ENCODE measurements at regions not wholly inside any gene's neighbourhood (a gene's known extent, or its start where the extent isn't known, plus 50 kb on each side); places are given as distances from the start of the nearest gene placed in this dataset.

DNA sequence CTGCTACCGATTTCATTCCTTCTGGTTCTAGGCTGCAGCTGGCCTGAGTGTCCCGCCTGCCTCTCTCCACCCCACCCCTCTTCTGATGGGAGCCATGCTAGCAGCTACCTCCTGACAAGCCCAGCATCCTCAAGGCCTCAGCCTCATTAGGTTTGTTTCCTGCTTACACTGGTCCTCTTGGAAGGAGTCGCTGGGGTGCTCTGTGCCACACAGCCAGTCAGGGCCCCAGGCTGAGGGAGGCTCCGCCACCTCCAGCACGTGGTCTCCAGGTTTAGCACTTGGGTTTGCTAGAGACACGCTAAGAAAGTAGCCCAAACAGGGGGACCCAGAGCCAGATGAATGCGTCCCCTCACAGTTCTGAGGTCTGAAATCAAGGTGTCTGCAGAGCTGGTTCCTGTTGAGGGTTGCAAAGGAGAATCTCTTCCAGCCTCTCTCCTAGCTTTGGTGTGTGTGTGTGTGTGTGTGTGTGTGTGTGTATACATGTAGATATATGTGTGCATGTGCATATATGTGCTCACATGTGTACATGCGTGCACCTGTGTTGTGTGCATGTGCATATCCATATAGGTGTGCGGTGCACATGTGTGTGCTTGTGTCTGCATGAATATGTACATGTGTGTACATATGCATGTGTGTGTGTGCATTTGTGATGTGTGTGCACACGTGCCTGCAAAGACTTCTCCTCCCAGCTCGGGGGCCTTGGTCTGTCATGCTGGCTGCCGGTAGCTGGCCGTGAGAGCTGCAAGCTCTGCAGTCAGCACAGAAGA, 301.1 kb upstream of the AJAP1 start:
- H3K27me3 Mint-ChIP-seq (ENCODE audit: unreplicated experiment) = no peaks in the 10 kb centered on the region
- no peak overlapping the region for H3K27ac Mint-ChIP-seq (ENCODE audit: unreplicated experiment)
- no TSS peak for BruUV-seq (replicated peaks)
- peaks cover 6% of the 10 kb centered on the region for H3K9me3 Mint-ChIP-seq (ENCODE audit: low read depth, unreplicated experiment)
- CTCF ChIA-PET = no interaction called here
- TF ChIP-seq, protein P1, sequence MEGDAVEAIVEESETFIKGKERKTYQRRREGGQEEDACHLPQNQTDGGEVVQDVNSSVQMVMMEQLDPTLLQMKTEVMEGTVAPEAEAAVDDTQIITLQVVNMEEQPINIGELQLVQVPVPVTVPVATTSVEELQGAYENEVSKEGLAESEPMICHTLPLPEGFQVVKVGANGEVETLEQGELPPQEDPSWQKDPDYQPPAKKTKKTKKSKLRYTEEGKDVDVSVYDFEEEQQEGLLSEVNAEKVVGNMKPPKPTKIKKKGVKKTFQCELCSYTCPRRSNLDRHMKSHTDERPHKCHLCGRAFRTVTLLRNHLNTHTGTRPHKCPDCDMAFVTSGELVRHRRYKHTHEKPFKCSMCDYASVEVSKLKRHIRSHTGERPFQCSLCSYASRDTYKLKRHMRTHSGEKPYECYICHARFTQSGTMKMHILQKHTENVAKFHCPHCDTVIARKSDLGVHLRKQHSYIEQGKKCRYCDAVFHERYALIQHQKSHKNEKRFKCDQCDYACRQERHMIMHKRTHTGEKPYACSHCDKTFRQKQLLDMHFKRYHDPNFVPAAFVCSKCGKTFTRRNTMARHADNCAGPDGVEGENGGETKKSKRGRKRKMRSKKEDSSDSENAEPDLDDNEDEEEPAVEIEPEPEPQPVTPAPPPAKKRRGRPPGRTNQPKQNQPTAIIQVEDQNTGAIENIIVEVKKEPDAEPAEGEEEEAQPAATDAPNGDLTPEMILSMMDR (IDR thresholded peaks at IDR 0.05; ENCODE audit: unreplicated experiment) = no peak
- no peaks in the 10 kb centered on the region for H3K4me1 Mint-ChIP-seq (ENCODE audit: low read depth, unreplicated experiment)
- no peak for DNase-seq
- H3K36me3 Mint-ChIP-seq (ENCODE audit: insufficient read depth, unreplicated experiment) = no peaks in the 10 kb centered on the region
- intact Hi-C loops (cut with micrococcal nuclease; ENCODE audit: unreplicated experiment) = no loop called here
- no peak overlapping the region for H3K4me3 Mint-ChIP-seq (ENCODE audit: low read depth, unreplicated experiment)

- peaks cover 6% of the 10 kb centered on the region for H3K9me3 Mint-ChIP-seq (ENCODE audit: low read depth, unreplicated experiment)
- TF ChIP-seq, protein P1 (IDR thresholded peaks at IDR 0.05; ENCODE audit: unreplicated experiment) = no peak
- intact Hi-C loops (cut with micrococcal nuclease; ENCODE audit: unreplicated experiment) = no loop called here
- no peak overlapping the region for H3K27ac Mint-ChIP-seq (ENCODE audit: unreplicated experiment)
- BruUV-seq (replicated peaks) = no TSS peak
- H3K36me3 Mint-ChIP-seq (ENCODE audit: insufficient read depth, unreplicated experiment) = no peaks in the 10 kb centered on the region
- H3K4me1 Mint-ChIP-seq (ENCODE audit: low read depth, unreplicated experiment) = no peaks in the 10 kb centered on the region
- no peak for DNase-seq
- H3K4me3 Mint-ChIP-seq (ENCODE audit: low read depth, unreplicated experiment) = no peak overlapping the region
- no peaks in the 10 kb centered on the region for H3K27me3 Mint-ChIP-seq (ENCODE audit: unreplicated experiment)
- CTCF ChIA-PET = no interaction called here
Measured at GRCh38 chr1:4355839-4356238, 298.6 kb upstream of the AJAP1 start.

DNA sequence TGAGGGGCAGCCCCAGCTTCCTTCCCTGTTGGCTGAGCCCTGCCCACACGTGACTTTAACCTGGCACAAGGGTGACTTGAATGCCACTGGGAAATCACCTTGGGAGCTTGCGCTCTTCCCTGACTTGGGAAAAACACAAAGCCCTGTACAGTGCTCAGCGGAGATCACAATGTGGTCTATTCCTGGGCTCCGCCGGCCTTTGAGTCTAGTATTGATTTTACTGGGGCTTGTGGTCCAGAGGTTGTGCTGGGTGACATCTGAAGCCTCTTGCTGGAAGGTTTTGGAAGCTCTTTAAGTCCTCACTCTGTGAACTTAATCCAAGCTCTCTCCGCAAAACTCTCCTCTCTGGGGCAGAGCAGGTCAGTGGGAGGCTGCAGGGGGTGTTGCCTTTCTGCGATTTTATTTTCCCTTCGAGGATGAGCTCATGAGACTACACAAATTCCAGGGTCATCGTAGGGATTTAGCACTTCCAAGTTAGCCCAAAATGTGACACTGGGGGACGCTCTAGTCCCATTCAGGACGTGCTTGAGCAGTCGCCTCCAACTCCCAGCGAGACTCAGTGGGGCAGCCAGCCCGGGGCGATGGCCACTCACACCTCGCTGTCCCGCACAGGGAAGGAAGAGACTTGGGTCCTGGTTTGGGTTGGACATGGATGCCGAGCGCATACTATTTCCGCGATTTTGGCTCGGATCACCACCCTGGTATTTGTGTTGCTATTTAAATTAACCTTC, 291.9 kb upstream of the AJAP1 start:
- Mint-ChIP-seq H3K4me3 (ENCODE audit: low read depth, unreplicated experiment) (no peak overlapping the region), H3K27me3 (ENCODE audit: unreplicated experiment) (no peaks in the 10 kb centered on the region), H3K9me3 (ENCODE audit: low read depth, unreplicated experiment) (peaks cover 12% of the 10 kb centered on the region), H3K27ac (ENCODE audit: unreplicated experiment) (no peak overlapping the region), H3K4me1 (ENCODE audit: low read depth, unreplicated experiment) (no peaks in the 10 kb centered on the region), H3K36me3 (ENCODE audit: insufficient read depth, unreplicated experiment) (no peaks in the 10 kb centered on the region)
- TF ChIP-seq, protein P1 (IDR thresholded peaks at IDR 0.05; ENCODE audit: unreplicated experiment) = no peak
- no peak for DNase-seq
- CTCF ChIA-PET = no interaction called here
- BruUV-seq (replicated peaks) = no TSS peak
- intact Hi-C loops (cut with micrococcal nuclease; ENCODE audit: unreplicated experiment) = no loop called here

GRCh38 chr1:4366091-4366490, 288.3 kb upstream of the AJAP1 start:
- intact Hi-C loops (cut with micrococcal nuclease; ENCODE audit: unreplicated experiment) = no loop called here
- no TSS peak for BruUV-seq (replicated peaks)
- Mint-ChIP-seq H3K36me3 (ENCODE audit: insufficient read depth, unreplicated experiment) (no peaks in the 10 kb centered on the region), H3K9me3 (ENCODE audit: low read depth, unreplicated experiment) (peaks cover 6% of the 10 kb centered on the region), H3K4me3 (ENCODE audit: low read depth, unreplicated experiment) (no peak overlapping the region), H3K4me1 (ENCODE audit: low read depth, unreplicated experiment) (no peaks in the 10 kb centered on the region), H3K27me3 (ENCODE audit: unreplicated experiment) (no peaks in the 10 kb centered on the region), H3K27ac (ENCODE audit: unreplicated experiment) (no peak overlapping the region)
- TF ChIP-seq, protein P1 (IDR thresholded peaks at IDR 0.05; ENCODE audit: unreplicated experiment) = no peak
- no peak for DNase-seq
- CTCF ChIA-PET = no interaction called here
